BE2C (cell line): ENCODE measurements at regions not wholly inside any gene's neighbourhood (a gene's known extent, or its start where the extent isn't known, plus 50 kb on each side); places are given as distances from the start of the nearest gene placed in this dataset.
"Not testable (repeated sequence)": the region's sequence is repeated elsewhere in the genome, so short reads cannot be mapped to it uniquely, and the experiment has no call there.

Experiments
- DNase-seq: peaks from one replicate; pipeline ENCODE4 v3.0.0-alpha.2; 2020
- H3K27me3 ChIP-seq: fragments of 250-450 bp; sonication (Bioruptor Pico); 2 replicates; pipeline ENCODE4 v1.5.1; 2020; ENCODE audit warnings: mild to moderate bottlenecking
- H3K36me3 ChIP-seq: fragments of 250-450 bp; sonication (Bioruptor Pico); 2 replicates; pipeline ENCODE4 v1.5.1; 2020; ENCODE audit warnings: mild to moderate bottlenecking
- H3K4me1 ChIP-seq: fragments of 250-450 bp; sonication (Bioruptor Pico); 2 replicates; pipeline ENCODE4 v1.5.1; 2020
- H3K4me3 ChIP-seq: 2 replicates; pipeline ENCODE4 v1.5.1; 2011; ENCODE audit warnings: low read depth, low read length
- H3K9me3 ChIP-seq: fragments of 250-450 bp; sonication (Bioruptor Pico); 2 replicates; pipeline ENCODE4 v1.5.1; 2020
- TF ChIP-seq, protein P1 (sequence below): IDR thresholded peaks from 2 replicates; pipeline ENCODE4 v1.5.1; 2012; ENCODE audit warnings: mild to moderate bottlenecking, low read depth, low read length

GRCh38 chr6:18543051-18543450 is 155.9 kb downstream of the RNF144B start:
- TF ChIP-seq, protein P1, sequence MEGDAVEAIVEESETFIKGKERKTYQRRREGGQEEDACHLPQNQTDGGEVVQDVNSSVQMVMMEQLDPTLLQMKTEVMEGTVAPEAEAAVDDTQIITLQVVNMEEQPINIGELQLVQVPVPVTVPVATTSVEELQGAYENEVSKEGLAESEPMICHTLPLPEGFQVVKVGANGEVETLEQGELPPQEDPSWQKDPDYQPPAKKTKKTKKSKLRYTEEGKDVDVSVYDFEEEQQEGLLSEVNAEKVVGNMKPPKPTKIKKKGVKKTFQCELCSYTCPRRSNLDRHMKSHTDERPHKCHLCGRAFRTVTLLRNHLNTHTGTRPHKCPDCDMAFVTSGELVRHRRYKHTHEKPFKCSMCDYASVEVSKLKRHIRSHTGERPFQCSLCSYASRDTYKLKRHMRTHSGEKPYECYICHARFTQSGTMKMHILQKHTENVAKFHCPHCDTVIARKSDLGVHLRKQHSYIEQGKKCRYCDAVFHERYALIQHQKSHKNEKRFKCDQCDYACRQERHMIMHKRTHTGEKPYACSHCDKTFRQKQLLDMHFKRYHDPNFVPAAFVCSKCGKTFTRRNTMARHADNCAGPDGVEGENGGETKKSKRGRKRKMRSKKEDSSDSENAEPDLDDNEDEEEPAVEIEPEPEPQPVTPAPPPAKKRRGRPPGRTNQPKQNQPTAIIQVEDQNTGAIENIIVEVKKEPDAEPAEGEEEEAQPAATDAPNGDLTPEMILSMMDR = no peak
- no peak for DNase-seq
- Histone ChIP-seq H3K4me3 (no peak overlapping the region), H3K36me3 (no peaks in the 10 kb centered on the region), H3K27me3 (no peaks in the 10 kb centered on the region), H3K4me1 (no peaks in the 10 kb centered on the region), H3K9me3 (no peaks in the 10 kb centered on the region)

DNA sequence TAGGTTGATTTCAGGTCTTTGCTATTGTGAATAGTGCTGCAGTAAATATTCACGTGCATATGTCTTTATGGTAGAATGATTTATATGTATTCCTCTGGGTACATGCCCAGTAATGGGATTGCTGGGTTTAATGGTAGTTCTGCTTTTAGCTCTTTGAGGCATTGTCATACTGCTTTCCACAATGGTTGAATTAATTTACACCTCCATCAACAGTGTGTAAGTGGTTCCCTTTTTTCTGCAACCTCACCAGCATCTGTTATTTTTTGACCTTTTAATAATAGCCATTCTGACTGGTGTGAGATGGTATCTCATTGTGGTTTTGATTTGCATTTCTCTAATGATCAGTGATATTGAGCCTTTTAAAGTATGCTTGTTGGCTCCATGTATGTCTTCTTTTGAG is 158.0 kb downstream of the RNF144B start:
- not testable (repeated sequence) for H3K27me3 ChIP-seq, H3K4me3 ChIP-seq, H3K4me1 ChIP-seq, H3K36me3 ChIP-seq, DNase-seq, H3K9me3 ChIP-seq

DNA sequence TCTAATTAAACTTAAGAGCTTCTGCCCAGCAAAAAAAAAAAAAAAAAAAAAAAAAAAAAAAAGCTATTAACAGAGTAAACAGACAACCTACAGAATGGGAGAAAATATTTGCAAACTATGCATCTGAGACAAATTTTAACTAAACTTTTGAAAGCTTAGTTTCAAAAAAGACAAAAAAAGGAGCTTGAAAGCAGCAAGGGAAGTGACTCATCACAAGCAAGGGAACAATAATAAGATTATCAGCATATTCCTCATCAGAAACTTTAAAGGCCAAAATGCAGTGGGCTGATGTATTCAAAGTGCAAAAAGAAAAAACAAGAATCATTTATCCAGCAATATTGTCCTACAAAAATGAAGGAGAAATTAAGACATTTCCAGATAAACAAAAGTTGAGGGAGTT is 158.6 kb downstream of the RNF144B start:
- no peaks in the 10 kb centered on the region for H3K4me1 ChIP-seq
- no peak for DNase-seq

GRCh38 chr6:18550119-18550518 is 163.0 kb downstream of the RNF144B start:
- H3K9me3 ChIP-seq = no peaks in the 10 kb centered on the region
- no peaks in the 10 kb centered on the region for H3K36me3 ChIP-seq
- DNase-seq = no peak
- no peaks in the 10 kb centered on the region for H3K4me1 ChIP-seq
- no peaks in the 10 kb centered on the region for H3K27me3 ChIP-seq
- no peak overlapping the region for H3K4me3 ChIP-seq
- TF ChIP-seq, protein P1 = no peak

More for the DNA sequence above, 158.6 kb downstream of the RNF144B start:
- Histone ChIP-seq H3K36me3 (no peaks in the 10 kb centered on the region), H3K9me3 (no peaks in the 10 kb centered on the region), H3K27me3 (no peaks in the 10 kb centered on the region), H3K4me3 (no peak overlapping the region)
- TF ChIP-seq, protein P1 = no peak

DNA sequence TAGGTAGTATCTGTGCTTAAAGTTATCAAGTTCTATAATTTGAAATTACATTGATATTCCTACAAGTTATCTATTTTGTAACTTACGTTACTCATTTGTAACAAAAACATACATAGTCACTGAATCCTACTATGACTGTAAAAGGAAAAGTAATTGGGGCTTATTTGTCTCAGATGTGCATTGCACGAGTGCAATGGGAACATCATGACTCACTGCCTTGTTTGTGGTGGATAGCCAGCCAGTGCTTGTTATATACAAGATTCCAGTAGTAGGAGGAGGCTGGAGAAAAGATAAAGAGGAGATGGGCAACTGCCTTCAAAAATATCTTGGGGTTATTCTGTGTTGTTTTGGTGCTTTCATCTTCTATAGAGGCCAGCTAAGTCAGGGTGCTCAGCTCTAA is 164.1 kb downstream of the RNF144B start:
- TF ChIP-seq, protein P1 = no peak
- Histone ChIP-seq H3K36me3 (no peaks in the 10 kb centered on the region), H3K9me3 (no peaks in the 10 kb centered on the region), H3K4me3 (no peak overlapping the region), H3K27me3 (no peaks in the 10 kb centered on the region), H3K4me1 (no peaks in the 10 kb centered on the region)
- no peak for DNase-seq

GRCh38 chr6:18555750-18556149 is 168.6 kb downstream of the RNF144B start:
- Histone ChIP-seq H3K9me3 (no peaks in the 10 kb centered on the region), H3K4me1 (no peaks in the 10 kb centered on the region), H3K4me3 (no peak overlapping the region), H3K27me3 (no peaks in the 10 kb centered on the region), H3K36me3 (no peaks in the 10 kb centered on the region)
- TF ChIP-seq, protein P1 = no peak
- DNase-seq = no peak
